ENCODE measurements at regions not wholly inside any gene's neighbourhood (a gene's known extent, or its start where the extent isn't known, plus 50 kb on each side); places are given as distances from the start of the nearest gene placed in this dataset.

DNA sequence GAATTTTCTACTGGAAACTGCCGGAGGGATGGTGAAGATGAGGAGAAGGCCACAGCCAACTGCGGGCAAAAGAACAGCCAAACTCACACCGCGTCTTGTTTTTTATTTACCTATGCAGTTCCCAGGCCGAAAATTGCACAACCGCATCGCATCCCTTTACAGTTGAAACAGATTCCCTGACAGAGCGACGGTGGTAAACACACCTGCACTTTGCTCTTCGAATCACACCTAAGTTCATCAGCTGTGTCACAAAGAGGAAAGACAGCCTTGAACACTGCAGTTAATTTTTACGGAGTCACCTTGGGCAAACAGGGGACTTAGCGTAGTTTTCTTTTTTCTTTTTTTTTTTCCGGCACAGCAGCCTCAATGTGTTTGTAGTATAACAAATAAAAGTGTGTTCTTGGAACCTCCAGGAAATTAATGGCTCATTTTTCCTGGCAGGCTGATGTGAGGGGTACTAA, 272.0 kb upstream of the DIO3 start (continued):
- TF ChIP-seq, protein P1, sequence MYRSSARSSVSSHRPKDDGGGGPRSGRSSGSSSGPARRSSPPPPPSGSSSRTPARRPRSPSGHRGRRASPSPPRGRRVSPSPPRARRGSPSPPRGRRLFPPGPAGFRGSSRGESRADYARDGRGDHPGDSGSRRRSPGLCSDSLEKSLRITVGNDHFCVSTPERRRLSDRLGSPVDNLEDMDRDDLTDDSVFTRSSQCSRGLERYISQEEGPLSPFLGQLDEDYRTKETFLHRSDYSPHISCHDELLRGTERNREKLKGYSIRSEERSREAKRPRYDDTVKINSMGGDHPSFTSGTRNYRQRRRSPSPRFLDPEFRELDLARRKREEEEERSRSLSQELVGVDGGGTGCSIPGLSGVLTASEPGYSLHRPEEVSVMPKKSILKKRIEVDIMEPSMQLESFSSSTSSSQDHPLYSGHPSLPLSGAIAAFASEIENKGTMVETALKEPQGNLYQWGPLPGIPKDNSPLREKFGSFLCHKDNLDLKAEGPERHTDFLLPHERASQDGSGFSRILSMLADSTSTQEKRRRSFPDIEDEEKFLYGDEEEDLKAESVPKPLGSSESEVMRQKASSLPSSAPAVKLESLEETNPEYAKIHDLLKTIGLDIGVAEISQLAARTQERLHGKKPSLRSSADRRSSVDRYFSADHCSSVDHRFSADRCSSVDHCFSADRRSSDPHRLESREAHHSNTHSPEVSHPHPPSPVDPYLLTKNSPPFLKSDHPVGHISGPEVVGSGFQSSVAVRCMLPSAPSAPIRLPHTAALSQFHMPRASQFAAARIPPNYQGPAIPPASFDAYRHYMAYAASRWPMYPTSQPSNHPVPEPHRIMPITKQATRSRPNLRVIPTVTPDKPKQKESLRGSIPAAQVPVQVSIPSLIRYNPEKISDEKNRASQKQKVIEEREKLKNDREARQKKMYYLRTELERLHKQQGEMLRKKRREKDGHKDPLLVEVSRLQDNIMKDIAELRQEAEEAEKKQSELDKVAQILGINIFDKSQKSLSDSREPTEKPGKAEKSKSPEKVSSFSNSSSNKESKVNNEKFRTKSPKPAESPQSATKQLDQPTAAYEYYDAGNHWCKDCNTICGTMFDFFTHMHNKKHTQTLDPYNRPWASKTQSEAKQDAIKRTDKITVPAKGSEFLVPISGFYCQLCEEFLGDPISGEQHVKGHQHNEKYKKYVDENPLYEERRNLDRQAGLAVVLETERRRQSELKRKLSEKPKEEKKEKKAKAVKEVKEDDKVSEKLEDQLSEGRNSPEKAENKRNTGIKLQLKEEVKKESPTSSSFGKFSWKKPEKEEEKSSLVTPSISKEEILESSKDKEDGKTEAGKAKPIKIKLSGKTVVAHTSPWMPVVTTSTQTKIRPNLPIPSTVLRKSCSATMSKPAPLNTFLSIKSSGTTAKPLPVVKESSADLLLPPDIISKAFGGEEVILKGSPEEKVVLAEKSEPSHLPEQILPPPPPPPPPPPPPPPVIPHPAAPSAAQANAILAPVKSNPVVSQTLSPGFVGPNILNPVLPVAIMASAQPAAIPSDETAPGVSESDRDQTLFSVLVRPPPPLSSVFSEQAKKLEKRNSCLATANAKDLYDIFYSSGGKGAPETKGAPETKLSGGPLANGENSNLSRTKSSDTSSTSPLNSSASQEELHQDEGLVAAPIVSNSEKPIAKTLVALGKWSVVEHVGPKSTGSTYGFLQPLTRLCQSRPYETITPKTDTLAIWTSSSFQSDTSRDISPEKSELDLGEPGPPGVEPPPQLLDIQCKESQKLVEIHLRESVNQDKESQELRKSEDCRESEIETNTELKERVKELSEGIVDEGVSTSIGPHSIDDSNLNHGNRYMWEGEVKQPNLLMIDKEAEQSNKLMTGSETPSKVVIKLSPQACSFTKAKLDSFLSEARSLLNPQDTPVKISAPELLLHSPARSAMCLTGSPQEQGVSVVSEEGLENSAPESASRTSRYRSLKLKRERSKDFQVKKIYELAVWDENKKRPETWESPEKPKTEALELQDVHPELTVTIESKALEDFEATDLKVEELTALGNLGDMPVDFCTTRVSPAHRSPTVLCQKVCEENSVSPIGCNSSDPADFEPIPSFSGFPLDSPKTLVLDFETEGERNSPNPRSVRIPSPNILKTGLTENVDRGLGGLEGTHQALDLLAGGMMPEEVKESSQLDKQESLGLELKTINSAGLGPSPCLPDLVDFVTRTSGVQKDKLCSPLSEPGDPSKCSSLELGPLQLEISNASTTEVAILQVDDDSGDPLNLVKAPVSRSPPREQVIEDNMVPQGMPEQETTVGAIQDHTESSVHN (CRISPR knock-in tag; IDR thresholded peaks at IDR 0.05): peak; percentile 56; the same call in 1 of the 2 replicates
- TF ChIP-seq ZNF563 (CRISPR knock-in tag; IDR thresholded peaks at IDR 0.05) (0 out of 2 replicates have a peak, but pooled peaks have one; percentile 2), ZNF614 (CRISPR knock-in tag; IDR thresholded peaks at IDR 0.05; ENCODE audit: borderline replicate concordance) (peak; percentile 93), ZFX (CRISPR knock-in tag; IDR thresholded peaks at IDR 0.05; ENCODE audit: low read depth) (peak; percentile 72), GLI4 (CRISPR knock-in tag; IDR thresholded peaks at IDR 0.05; ENCODE audit: borderline replicate concordance) (peak; percentile 41; the same call in 1 of the 2 replicates), RFXAP (CRISPR knock-in tag; IDR thresholded peaks at IDR 0.05; ENCODE audit: borderline replicate concordance) (peak; percentile 78), ZNF816 (CRISPR knock-in tag; IDR thresholded peaks at IDR 0.05; ENCODE audit: borderline replicate concordance) (peak; percentile 62), SALL2 (CRISPR knock-in tag; IDR thresholded peaks at IDR 0.05) (no peak), ZNF552 (CRISPR knock-in tag; IDR thresholded peaks at IDR 0.05; ENCODE audit: borderline replicate concordance) (0 out of 2 replicates have a peak, but pooled peaks have one; percentile 63), SATB2 (CRISPR knock-in tag; IDR thresholded peaks at IDR 0.05) (no peak), ARNT (IDR thresholded peaks at IDR 0.05) (no peak), EZH2 (conservative IDR thresholded peaks at IDR 0.05; ENCODE audit: low read depth, low read length) (no peak), GATAD2A (CRISPR knock-in tag; IDR thresholded peaks at IDR 0.05) (peak; percentile 95), ZNF775 (CRISPR knock-in tag; IDR thresholded peaks at IDR 0.05; ENCODE audit: borderline replicate concordance) (no peak), ZNF274 (CRISPR knock-in tag; IDR thresholded peaks at IDR 0.05) (no peak)
- TF ChIP-seq, protein P2, sequence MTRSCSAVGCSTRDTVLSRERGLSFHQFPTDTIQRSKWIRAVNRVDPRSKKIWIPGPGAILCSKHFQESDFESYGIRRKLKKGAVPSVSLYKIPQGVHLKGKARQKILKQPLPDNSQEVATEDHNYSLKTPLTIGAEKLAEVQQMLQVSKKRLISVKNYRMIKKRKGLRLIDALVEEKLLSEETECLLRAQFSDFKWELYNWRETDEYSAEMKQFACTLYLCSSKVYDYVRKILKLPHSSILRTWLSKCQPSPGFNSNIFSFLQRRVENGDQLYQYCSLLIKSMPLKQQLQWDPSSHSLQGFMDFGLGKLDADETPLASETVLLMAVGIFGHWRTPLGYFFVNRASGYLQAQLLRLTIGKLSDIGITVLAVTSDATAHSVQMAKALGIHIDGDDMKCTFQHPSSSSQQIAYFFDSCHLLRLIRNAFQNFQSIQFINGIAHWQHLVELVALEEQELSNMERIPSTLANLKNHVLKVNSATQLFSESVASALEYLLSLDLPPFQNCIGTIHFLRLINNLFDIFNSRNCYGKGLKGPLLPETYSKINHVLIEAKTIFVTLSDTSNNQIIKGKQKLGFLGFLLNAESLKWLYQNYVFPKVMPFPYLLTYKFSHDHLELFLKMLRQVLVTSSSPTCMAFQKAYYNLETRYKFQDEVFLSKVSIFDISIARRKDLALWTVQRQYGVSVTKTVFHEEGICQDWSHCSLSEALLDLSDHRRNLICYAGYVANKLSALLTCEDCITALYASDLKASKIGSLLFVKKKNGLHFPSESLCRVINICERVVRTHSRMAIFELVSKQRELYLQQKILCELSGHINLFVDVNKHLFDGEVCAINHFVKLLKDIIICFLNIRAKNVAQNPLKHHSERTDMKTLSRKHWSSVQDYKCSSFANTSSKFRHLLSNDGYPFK (CRISPR knock-in tag; IDR thresholded peaks at IDR 0.05; ENCODE audit: borderline replicate concordance): no peak
- TF ChIP-seq, protein P3, sequence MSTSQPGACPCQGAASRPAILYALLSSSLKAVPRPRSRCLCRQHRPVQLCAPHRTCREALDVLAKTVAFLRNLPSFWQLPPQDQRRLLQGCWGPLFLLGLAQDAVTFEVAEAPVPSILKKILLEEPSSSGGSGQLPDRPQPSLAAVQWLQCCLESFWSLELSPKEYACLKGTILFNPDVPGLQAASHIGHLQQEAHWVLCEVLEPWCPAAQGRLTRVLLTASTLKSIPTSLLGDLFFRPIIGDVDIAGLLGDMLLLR (CRISPR knock-in tag; IDR thresholded peaks at IDR 0.05): 0 out of 2 replicates have a peak, but pooled peaks have one; percentile 59
- TF ChIP-seq, protein P4, sequence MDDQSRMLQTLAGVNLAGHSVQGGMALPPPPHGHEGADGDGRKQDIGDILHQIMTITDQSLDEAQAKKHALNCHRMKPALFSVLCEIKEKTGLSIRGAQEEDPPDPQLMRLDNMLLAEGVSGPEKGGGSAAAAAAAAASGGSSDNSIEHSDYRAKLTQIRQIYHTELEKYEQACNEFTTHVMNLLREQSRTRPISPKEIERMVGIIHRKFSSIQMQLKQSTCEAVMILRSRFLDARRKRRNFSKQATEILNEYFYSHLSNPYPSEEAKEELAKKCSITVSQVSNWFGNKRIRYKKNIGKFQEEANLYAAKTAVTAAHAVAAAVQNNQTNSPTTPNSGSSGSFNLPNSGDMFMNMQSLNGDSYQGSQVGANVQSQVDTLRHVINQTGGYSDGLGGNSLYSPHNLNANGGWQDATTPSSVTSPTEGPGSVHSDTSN (CRISPR knock-in tag; IDR thresholded peaks at IDR 0.05; ENCODE audit: borderline replicate concordance): no peak
